Fibroblast of peridontal ligament (primary cell): ENCODE measurements at regions not wholly inside any gene's neighbourhood (a gene's known extent, or its start where the extent isn't known, plus 50 kb on each side); places are given as distances from the start of the nearest gene placed in this dataset.
"Not testable (repeated sequence)": the region's sequence is repeated elsewhere in the genome, so short reads cannot be mapped to it uniquely, and the experiment has no call there.

Experiments
- DNase-seq: peaks from one replicate; pipeline ENCODE4 v3.0.0-alpha.2; 2010; ENCODE audit errors: extremely low read depth

- DNase-seq: not testable (repeated sequence)
Observed at GRCh38 chrY:11643549-11643948, 1057.5 kb upstream of the USP9Y start.

GRCh38 chrY:11668221-11668620 lies 1032.8 kb upstream of the USP9Y start:
- DNase-seq: peak; percentile 0
